ENCODE measurements at regions not wholly inside any gene's neighbourhood (a gene's known extent, or its start where the extent isn't known, plus 50 kb on each side); places are given as distances from the start of the nearest gene placed in this dataset.

GRCh38 chr5:90158131-90158530 lies 251.4 kb downstream of the CETN3 start:
- no peak overlapping the region for H3K4me3 ChIP-seq (ENCODE audit: insufficient read depth, low read length, poor library complexity, severe bottlenecking)
- no peak overlapping the region for H3K9ac ChIP-seq (ENCODE audit: low read length)
- no peak overlapping the region for H3K4me2 ChIP-seq (ENCODE audit: low read depth, low read length, poor library complexity, severe bottlenecking)
- H3K27ac ChIP-seq (ENCODE audit: low read depth, low read length), result no peak overlapping the region
- H3K9me3 ChIP-seq (ENCODE audit: insufficient read depth, low read length), result no peaks in the 10 kb centered on the region
- no peak overlapping the region for H2AFZ ChIP-seq (ENCODE audit: low read depth, low read length, severe bottlenecking)
- no peaks in the 10 kb centered on the region for H3K36me3 ChIP-seq (ENCODE audit: low read length)
- H3K79me2 ChIP-seq (ENCODE audit: insufficient read depth, low read length), result no peaks in the 10 kb centered on the region
- TF ChIP-seq CTCF (IDR thresholded peaks at IDR 0.05; ENCODE audit: insufficient read depth, low read length, poor library complexity, severe bottlenecking), result no peak
- no peak for TF ChIP-seq EZH2phosphoT487 (conservative IDR thresholded peaks at IDR 0.05; ENCODE audit: low read length)
- H3F3A ChIP-seq (ENCODE audit: insufficient read depth), result no peaks in the 10 kb centered on the region
- H4K20me1 ChIP-seq (ENCODE audit: low read depth, low read length), result no peaks in the 10 kb centered on the region
- H3K9me2 ChIP-seq (replicated peaks; ENCODE audit: insufficient read depth, low read length), result no peaks in the 10 kb centered on the region
- H3K27me3 ChIP-seq (ENCODE audit: low read length), result no peaks in the 10 kb centered on the region

- TF ChIP-seq CTCF (IDR thresholded peaks at IDR 0.05; ENCODE audit: insufficient read depth, low read length, poor library complexity, severe bottlenecking), result no peak
- TF ChIP-seq EZH2phosphoT487 (conservative IDR thresholded peaks at IDR 0.05; ENCODE audit: low read length), result no peak
- Histone ChIP-seq H3K9ac (ENCODE audit: low read length) (no peak overlapping the region), H3K79me2 (ENCODE audit: insufficient read depth, low read length) (no peaks in the 10 kb centered on the region), H3K27ac (ENCODE audit: low read depth, low read length) (no peak overlapping the region), H3K4me3 (ENCODE audit: insufficient read depth, low read length, poor library complexity, severe bottlenecking) (no peak overlapping the region), H3K36me3 (ENCODE audit: low read length) (no peaks in the 10 kb centered on the region), H3K4me2 (ENCODE audit: low read depth, low read length, poor library complexity, severe bottlenecking) (no peak overlapping the region), H2AFZ (ENCODE audit: low read depth, low read length, severe bottlenecking) (no peak overlapping the region), H3K9me3 (ENCODE audit: insufficient read depth, low read length) (no peaks in the 10 kb centered on the region), H3F3A (ENCODE audit: insufficient read depth) (no peaks in the 10 kb centered on the region), H3K9me2 (replicated peaks; ENCODE audit: insufficient read depth, low read length) (no peaks in the 10 kb centered on the region), H3K27me3 (ENCODE audit: low read length) (no peaks in the 10 kb centered on the region), H4K20me1 (ENCODE audit: low read depth, low read length) (no peaks in the 10 kb centered on the region)
Observed at GRCh38 chr5:90153031-90153430, 256.5 kb downstream of the CETN3 start.

- Histone ChIP-seq H3K79me2 (ENCODE audit: insufficient read depth, low read length) (no peaks in the 10 kb centered on the region), H3K27ac (ENCODE audit: low read depth, low read length) (no peak overlapping the region), H3K4me3 (ENCODE audit: insufficient read depth, low read length, poor library complexity, severe bottlenecking) (no peak overlapping the region)
Observed at GRCh38 chr5:90144625-90145327, 264.8 kb downstream of the CETN3 start.

More at GRCh38 chr5:90144625-90145327, 264.8 kb downstream of the CETN3 start:
- Histone ChIP-seq H3K9ac (ENCODE audit: low read length) (no peak overlapping the region), H3K4me2 (ENCODE audit: low read depth, low read length, poor library complexity, severe bottlenecking) (no peak overlapping the region), H3K27me3 (ENCODE audit: low read length) (no peaks in the 10 kb centered on the region), H3K9me3 (ENCODE audit: insufficient read depth, low read length) (no peaks in the 10 kb centered on the region), H3K9me2 (replicated peaks; ENCODE audit: insufficient read depth, low read length) (no peaks in the 10 kb centered on the region), H2AFZ (ENCODE audit: low read depth, low read length, severe bottlenecking) (no peak overlapping the region), H4K20me1 (ENCODE audit: low read depth, low read length) (no peaks in the 10 kb centered on the region), H3K36me3 (ENCODE audit: low read length) (no peaks in the 10 kb centered on the region), H3F3A (ENCODE audit: insufficient read depth) (no peaks in the 10 kb centered on the region)
- TF ChIP-seq EZH2phosphoT487 (conservative IDR thresholded peaks at IDR 0.05; ENCODE audit: low read length) (no peak), CTCF (IDR thresholded peaks at IDR 0.05; ENCODE audit: insufficient read depth, low read length, poor library complexity, severe bottlenecking) (no peak)

Measured in SU-DHL-6 (cell line).